ENCODE measurements at regions not wholly inside any gene's neighbourhood (a gene's known extent, or its start where the extent isn't known, plus 50 kb on each side); places are given as distances from the start of the nearest gene placed in this dataset.
A peak's percentile ranks its signal among the peaks of the same experiment; 100 is the strongest.

DNA sequence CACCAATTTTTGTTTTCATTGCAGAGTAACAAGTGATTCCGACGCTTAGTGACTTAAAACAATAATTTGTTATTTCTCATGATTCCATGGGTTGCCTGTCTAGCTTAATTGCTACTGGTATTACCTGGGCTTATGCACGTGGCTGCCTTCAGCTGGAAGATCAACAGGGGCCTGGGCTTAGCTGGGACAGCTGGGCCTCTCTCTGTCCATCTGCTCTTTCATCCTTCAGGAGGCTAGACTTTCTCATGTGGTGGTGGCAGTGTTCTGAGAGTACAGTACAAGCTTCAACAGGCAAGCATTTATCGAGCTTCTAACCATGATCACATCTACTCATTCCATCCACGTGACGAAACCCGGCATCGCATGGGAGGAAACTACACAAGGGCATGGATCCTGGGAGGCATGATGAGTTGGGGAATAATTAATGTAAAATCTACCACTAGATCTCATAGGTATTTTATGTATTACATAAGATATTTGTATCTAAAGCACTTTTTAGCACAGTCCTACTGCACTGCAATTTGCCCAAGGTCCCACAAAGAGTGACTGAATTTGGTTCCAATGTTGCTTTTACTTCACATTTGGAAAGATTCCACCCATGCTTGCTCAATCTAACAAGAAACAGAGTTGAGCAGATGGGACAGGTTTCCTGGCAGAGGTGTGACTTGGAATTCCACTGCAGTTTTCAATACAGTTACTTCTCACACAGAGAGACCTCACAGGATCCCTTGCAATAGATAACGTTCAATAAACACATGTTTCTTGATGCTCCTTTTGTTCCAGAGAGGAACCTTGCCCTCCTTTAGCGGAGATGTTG lies 153.1 kb upstream of the FRMD6 start:
- H3K4me3 ChIP-seq, result no peak overlapping the region
- H3K9ac ChIP-seq (ENCODE audit: insufficient read length), result no peak overlapping the region
- H3K9me3 ChIP-seq (ENCODE audit: low read depth, low read length), result no peaks in the 10 kb centered on the region
- no peaks in the 10 kb centered on the region for H3K36me3 ChIP-seq (ENCODE audit: insufficient read depth, low read length)
- no peak for TF ChIP-seq FOXP2 (optimal IDR thresholded peaks at IDR 0.05; ENCODE audit: control extremely low read depth, extremely low read length, insufficient read depth)
- TF ChIP-seq POLR2AphosphoS5 (IDR thresholded peaks at IDR 0.05; ENCODE audit: borderline replicate concordance, low read depth, low read length), result no peak
- TF ChIP-seq EZH2 (IDR thresholded peaks at IDR 0.05), result no peak
- no peak for DNase-seq (ENCODE audit: low read depth, low spot score)
- no peak overlapping the region for H3K27ac ChIP-seq

DNA sequence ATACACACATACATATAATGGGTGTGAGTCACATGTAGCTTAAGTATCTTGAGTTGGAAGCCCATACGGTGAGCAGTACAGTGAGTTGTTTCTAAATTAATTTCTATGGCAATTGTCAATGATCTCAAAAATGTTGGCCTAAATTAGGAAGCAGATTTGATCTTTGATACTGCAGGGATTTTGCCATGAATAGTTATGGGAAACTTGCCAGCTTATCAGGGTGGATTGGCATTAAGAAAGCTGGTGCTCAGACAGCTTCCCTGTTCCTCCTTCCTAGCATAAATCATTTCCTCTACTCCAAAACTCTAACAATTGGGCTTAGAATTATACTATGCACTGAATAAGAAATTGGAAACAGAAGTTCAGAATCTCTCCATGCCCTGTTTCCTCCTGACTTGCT lies 150.9 kb upstream of the FRMD6 start:
- Histone ChIP-seq H3K4me3 (no peak overlapping the region), H3K27ac (no peak overlapping the region), H3K9ac (ENCODE audit: insufficient read length) (no peak overlapping the region), H3K9me3 (ENCODE audit: low read depth, low read length) (no peaks in the 10 kb centered on the region), H3K36me3 (ENCODE audit: insufficient read depth, low read length) (no peaks in the 10 kb centered on the region)
- no peak for DNase-seq (ENCODE audit: low read depth, low spot score)
- no peak for TF ChIP-seq EZH2 (IDR thresholded peaks at IDR 0.05)
- TF ChIP-seq FOXP2 (optimal IDR thresholded peaks at IDR 0.05; ENCODE audit: control extremely low read depth, extremely low read length, insufficient read depth), result no peak
- no peak for TF ChIP-seq POLR2AphosphoS5 (IDR thresholded peaks at IDR 0.05; ENCODE audit: borderline replicate concordance, low read depth, low read length)

DNA sequence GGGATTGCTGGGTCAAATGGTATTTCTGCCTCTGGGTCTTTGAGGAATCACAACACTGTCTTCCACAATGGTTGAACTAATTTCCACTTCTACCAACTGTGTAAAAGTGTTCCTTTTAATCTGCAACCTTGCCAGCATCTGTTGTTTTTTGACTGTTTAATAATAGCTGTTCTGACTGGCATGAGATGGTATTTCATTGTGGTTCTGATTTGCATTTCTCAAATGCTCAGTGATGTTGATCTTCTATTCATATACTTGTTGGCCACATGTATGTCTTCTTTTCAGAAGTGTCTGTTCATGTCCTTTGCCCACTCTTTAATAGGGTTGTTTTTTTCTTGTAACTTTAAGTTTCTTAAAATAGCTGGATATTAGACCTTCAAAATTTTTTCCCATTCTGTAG lies 150.0 kb upstream of the FRMD6 start:
- Histone ChIP-seq H3K4me3 (no peak overlapping the region), H3K36me3 (ENCODE audit: insufficient read depth, low read length) (no peaks in the 10 kb centered on the region), H3K9ac (ENCODE audit: insufficient read length) (no peak overlapping the region), H3K27ac (no peak overlapping the region), H3K9me3 (ENCODE audit: low read depth, low read length) (no peaks in the 10 kb centered on the region)
- no peak for DNase-seq (ENCODE audit: low read depth, low spot score)
- TF ChIP-seq FOXP2 (optimal IDR thresholded peaks at IDR 0.05; ENCODE audit: control extremely low read depth, extremely low read length, insufficient read depth) (no peak), POLR2AphosphoS5 (IDR thresholded peaks at IDR 0.05; ENCODE audit: borderline replicate concordance, low read depth, low read length) (no peak), EZH2 (IDR thresholded peaks at IDR 0.05) (no peak)

DNA sequence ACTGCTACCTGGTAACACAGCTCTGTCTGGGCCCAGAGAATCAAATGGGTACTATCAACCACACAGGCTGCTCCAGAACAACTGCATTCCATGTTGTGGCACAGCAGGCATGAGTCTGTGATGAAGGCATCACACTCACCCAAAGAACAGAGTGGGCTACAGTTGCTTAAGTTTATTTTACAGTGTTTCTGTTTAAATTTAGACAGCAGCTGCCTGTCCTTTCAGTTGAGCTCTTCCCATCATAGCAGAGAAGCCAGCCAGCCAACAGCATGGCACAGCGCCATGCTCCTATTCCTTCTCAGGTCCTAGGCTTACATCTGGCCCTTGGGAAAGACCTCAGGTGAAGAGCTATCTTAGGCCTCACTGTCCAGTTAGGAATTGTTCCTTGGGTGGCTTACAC lies 147.0 kb upstream of the FRMD6 start:
- Histone ChIP-seq H3K9me3 (ENCODE audit: low read depth, low read length) (no peaks in the 10 kb centered on the region), H3K27ac (no peak overlapping the region), H3K4me3 (no peak overlapping the region), H3K9ac (ENCODE audit: insufficient read length) (no peak overlapping the region), H3K36me3 (ENCODE audit: insufficient read depth, low read length) (no peaks in the 10 kb centered on the region)
- no peak for TF ChIP-seq POLR2AphosphoS5 (IDR thresholded peaks at IDR 0.05; ENCODE audit: borderline replicate concordance, low read depth, low read length)
- no peak for DNase-seq (ENCODE audit: low read depth, low spot score)

DNA sequence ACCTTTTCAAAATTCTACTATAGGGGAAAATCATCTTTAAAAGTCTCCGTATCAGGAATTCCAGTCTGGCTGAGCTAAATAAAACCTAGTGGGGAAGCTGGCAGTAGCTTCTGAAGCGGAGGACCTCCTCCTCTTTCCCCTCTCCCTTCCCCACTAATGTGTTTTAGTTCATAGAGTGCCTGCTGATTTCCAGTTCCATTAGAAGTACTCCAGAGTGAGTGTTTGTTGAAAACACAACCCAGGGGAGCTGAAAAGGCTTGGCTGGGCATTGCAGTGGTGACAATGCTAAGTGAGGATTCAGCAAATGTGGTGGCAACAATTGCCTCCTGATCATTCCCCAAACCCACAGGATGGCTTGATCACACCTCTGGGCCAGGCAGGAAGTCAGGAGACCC lies 144.2 kb upstream of the FRMD6 start:
- Histone ChIP-seq H3K9ac (ENCODE audit: insufficient read length) (no peak overlapping the region), H3K36me3 (ENCODE audit: insufficient read depth, low read length) (no peaks in the 10 kb centered on the region), H3K4me3 (peak overlapping the region; percentile 44), H3K9me3 (ENCODE audit: low read depth, low read length) (no peaks in the 10 kb centered on the region), H3K27ac (peak overlapping the region; percentile 83; the same call in 1 of the 2 replicates)
- no peak for DNase-seq (ENCODE audit: low read depth, low spot score)
- no peak for TF ChIP-seq FOXP2 (optimal IDR thresholded peaks at IDR 0.05; ENCODE audit: control extremely low read depth, extremely low read length, insufficient read depth)
- TF ChIP-seq EZH2 (IDR thresholded peaks at IDR 0.05), result no peak
- no peak for TF ChIP-seq POLR2AphosphoS5 (IDR thresholded peaks at IDR 0.05; ENCODE audit: borderline replicate concordance, low read depth, low read length)

DNA sequence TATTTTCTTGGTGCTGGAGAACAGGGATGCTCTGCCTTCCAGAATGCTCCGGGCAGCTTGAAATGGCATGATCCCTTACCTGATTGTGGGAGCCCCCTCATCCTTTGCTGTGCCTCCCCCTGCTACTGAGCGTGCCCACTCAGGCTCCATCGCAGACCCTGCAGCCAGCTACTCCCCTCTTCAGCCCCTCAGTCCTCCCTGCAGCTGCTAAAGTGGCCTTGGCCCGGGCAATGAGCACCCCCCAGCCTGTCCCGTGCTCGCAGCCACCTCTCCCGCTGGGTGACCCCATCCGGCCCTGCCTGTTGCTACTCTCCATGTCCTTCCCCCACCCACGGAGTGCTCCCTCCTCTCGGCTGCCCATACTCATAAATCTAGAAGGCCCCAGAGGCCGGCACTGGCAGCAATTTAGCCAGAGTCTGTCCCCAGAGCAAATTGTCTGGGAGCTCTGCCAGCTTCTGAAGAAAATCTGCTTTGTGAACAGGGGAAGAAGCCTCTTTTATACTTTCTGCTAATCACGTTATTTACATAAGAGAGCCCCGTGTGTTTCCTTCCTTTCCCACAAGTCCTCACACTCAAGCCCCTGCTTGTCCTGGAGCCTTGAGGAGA lies 143.7 kb upstream of the FRMD6 start:
- DNase-seq (ENCODE audit: low read depth, low spot score), result no peak
- H3K36me3 ChIP-seq (ENCODE audit: insufficient read depth, low read length), result no peaks in the 10 kb centered on the region
- H3K9ac ChIP-seq (ENCODE audit: insufficient read length), result peak overlapping the region; percentile 22
- peak overlapping the region; percentile 83 for H3K27ac ChIP-seq
- no peaks in the 10 kb centered on the region for H3K9me3 ChIP-seq (ENCODE audit: low read depth, low read length)
- TF ChIP-seq POLR2AphosphoS5 (IDR thresholded peaks at IDR 0.05; ENCODE audit: borderline replicate concordance, low read depth, low read length), result peak; percentile 15; the same call in 1 of the 2 replicates
- no peak for TF ChIP-seq EZH2 (IDR thresholded peaks at IDR 0.05)
- TF ChIP-seq FOXP2 (optimal IDR thresholded peaks at IDR 0.05; ENCODE audit: control extremely low read depth, extremely low read length, insufficient read depth), result no peak
- peak overlapping the region; percentile 44 for H3K4me3 ChIP-seq

DNA sequence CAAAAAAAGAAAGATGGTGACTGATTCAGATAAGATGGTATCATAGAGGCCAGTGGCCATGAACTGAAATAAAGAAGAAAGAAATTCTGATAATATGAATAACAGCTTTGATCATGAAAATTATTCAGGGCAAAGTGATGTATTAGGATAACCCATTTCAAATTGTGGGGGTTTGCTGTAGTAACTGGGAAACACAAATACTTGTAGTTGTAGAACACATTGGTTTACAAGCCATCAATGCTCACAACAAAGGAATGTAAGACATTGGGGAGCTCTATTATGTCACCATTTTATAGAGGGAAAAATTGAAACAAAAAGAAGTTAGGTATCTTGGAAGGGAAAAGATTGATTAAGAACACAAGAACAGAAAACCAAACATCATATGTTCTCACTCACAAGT lies 140.4 kb upstream of the FRMD6 start:
- Histone ChIP-seq H3K27ac (no peak overlapping the region), H3K36me3 (ENCODE audit: insufficient read depth, low read length) (no peaks in the 10 kb centered on the region), H3K4me3 (no peak overlapping the region), H3K9me3 (ENCODE audit: low read depth, low read length) (no peaks in the 10 kb centered on the region), H3K9ac (ENCODE audit: insufficient read length) (no peak overlapping the region)
- no peak for DNase-seq (ENCODE audit: low read depth, low spot score)
- TF ChIP-seq FOXP2 (optimal IDR thresholded peaks at IDR 0.05; ENCODE audit: control extremely low read depth, extremely low read length, insufficient read depth) (no peak), EZH2 (IDR thresholded peaks at IDR 0.05) (no peak), POLR2AphosphoS5 (IDR thresholded peaks at IDR 0.05; ENCODE audit: borderline replicate concordance, low read depth, low read length) (no peak)

DNA sequence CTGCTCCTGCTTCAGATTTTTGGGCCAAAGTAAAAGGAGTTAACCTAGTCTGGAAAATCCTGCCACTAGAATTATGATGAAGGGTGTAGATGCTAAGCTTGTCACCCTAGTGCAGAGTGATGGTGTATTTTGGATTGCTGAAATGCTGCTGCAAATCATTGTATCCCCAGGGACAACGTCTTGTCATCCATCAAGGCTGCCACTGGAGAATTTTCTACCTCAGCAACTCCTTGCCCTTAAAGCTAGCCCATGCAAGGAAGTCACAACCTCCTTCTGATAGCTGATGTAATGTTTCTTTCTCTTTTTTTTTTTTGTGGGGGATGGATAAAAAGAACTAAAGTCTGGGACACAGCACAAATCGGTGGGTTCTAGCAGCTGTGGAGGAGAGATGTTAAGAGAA lies 139.4 kb upstream of the FRMD6 start:
- Histone ChIP-seq H3K4me3 (no peak overlapping the region), H3K27ac (no peak overlapping the region), H3K9me3 (ENCODE audit: low read depth, low read length) (no peaks in the 10 kb centered on the region), H3K36me3 (ENCODE audit: insufficient read depth, low read length) (no peaks in the 10 kb centered on the region), H3K9ac (ENCODE audit: insufficient read length) (no peak overlapping the region)
- DNase-seq (ENCODE audit: low read depth, low spot score), result no peak
- TF ChIP-seq FOXP2 (optimal IDR thresholded peaks at IDR 0.05; ENCODE audit: control extremely low read depth, extremely low read length, insufficient read depth), result no peak
- TF ChIP-seq EZH2 (IDR thresholded peaks at IDR 0.05), result no peak
- TF ChIP-seq POLR2AphosphoS5 (IDR thresholded peaks at IDR 0.05; ENCODE audit: borderline replicate concordance, low read depth, low read length), result no peak
